PC-3 (cell line): ENCODE measurements at regions not wholly inside any gene's neighbourhood (a gene's known extent, or its start where the extent isn't known, plus 50 kb on each side); places are given as distances from the start of the nearest gene placed in this dataset.

ENCODE experiments used
- EZH2 ChIP-seq: fragments of 300-600 bp; sonication (generic); IDR thresholded peaks from one replicate; pipeline ENCODE4 v1.6.1; 2017; ENCODE audit warnings: antibody characterized with exemption, mild to moderate bottlenecking, low read length; ENCODE audit not compliant: unreplicated experiment
- EZH2phosphoT487 ChIP-seq: fragments of 300-600 bp; sonication (generic); IDR thresholded peaks from 2 replicates; pipeline ENCODE4 v1.6.1; 2018; ENCODE audit warnings: mild to moderate bottlenecking, antibody characterized with exemption, low read length, borderline replicate concordance
- TF ChIP-seq, protein P1 (sequence below): fragments of 300-600 bp; sonication (generic); conservative IDR thresholded peaks from 2 replicates; pipeline ENCODE4 v1.5.1; 2017; ENCODE audit warnings: antibody characterized with exemption, low read depth, mild to moderate bottlenecking, low read length

DNA sequence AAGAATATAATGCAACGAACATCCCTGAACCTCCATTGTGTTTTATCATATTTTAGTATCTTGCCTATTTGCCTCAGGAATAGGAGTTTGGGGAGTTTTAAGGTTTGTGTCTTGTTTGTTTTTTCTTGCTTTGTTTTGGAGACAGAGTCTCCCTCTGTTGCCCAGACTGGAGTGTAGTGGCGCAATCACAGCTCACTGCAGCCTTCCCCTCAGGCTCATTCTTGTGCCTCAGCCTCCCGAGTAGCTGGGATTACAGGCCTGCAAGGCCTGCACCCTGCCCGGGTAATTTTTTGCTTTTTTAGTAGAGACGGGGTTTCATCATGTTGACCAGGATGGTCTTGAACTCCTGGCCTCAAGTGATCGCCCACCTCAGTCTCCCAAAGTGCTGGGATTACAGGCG lies 63.3 kb upstream of the CARMIL1 start:
- TF ChIP-seq, protein P1, sequence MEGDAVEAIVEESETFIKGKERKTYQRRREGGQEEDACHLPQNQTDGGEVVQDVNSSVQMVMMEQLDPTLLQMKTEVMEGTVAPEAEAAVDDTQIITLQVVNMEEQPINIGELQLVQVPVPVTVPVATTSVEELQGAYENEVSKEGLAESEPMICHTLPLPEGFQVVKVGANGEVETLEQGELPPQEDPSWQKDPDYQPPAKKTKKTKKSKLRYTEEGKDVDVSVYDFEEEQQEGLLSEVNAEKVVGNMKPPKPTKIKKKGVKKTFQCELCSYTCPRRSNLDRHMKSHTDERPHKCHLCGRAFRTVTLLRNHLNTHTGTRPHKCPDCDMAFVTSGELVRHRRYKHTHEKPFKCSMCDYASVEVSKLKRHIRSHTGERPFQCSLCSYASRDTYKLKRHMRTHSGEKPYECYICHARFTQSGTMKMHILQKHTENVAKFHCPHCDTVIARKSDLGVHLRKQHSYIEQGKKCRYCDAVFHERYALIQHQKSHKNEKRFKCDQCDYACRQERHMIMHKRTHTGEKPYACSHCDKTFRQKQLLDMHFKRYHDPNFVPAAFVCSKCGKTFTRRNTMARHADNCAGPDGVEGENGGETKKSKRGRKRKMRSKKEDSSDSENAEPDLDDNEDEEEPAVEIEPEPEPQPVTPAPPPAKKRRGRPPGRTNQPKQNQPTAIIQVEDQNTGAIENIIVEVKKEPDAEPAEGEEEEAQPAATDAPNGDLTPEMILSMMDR = no peak
- TF ChIP-seq EZH2phosphoT487 (no peak), EZH2 (no peak)
